ENCODE measurements at regions not wholly inside any gene's neighbourhood (a gene's known extent, or its start where the extent isn't known, plus 50 kb on each side); places are given as distances from the start of the nearest gene placed in this dataset.
"Not testable (repeated sequence)": the region's sequence is repeated elsewhere in the genome, so short reads cannot be mapped to it uniquely, and the experiment has no call there.

DNA sequence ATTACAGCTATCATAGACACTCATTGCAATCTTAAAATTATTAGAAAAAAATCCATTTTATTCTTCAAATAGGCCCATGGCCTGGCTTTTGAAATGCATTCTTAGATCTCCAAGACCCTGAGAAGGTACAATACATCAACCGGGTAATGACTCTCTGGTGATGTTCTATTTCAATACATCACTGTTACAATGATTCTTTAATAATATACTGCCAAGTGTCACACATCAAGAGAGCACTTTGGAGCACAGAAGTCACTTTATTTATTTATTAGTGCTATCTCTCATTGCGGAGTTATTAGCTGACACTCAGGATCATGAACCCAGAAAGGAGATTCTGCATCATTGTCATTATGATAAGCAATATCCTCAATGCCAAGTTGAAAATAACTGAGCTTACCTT is 748.5 kb upstream of the MBL2 start:
- no peak for DNase-seq

DNA sequence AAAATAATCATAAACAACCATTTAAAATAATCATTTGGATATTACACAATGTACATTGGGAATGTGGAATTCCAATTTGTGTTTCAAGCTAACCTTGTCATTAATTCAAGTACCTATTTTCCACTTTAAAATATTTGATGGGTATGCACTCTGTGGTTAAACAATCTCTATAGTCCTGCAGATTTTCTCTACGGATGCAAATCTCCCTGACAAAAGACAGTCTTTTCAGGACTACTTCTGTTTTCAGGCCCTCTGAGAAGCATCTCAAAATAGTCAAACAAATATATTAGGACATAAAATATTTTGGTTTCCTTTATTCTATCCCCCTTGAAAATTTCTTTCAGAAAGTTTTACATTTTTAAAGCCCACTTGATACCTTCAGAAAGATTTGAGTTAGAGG is 735.6 kb upstream of the MBL2 start:
- DNase-seq: no peak

GRCh38 chr10:53504492-53504891 is 731.9 kb upstream of the MBL2 start:
- not testable (repeated sequence) for DNase-seq

DNA sequence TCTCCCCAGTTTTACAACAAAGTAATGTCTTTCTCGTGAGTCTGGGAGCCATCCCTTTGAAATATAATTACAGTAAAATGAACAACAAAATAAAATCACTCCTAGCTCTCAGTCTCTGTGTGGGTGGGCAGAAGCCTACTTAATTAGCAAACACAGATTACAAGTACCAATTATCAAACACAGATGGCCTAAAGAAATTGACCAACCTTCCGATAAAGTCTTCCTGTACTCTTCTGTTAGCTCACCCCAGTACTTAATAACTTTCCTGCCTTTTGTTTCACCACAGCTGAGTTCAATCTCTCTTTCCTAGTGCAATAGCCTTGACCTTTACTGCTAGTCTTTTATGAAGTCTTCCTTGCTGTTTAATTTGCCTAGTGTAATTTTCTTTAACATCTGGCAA is 719.2 kb upstream of the MBL2 start:
- DNase-seq: no peak

DNA sequence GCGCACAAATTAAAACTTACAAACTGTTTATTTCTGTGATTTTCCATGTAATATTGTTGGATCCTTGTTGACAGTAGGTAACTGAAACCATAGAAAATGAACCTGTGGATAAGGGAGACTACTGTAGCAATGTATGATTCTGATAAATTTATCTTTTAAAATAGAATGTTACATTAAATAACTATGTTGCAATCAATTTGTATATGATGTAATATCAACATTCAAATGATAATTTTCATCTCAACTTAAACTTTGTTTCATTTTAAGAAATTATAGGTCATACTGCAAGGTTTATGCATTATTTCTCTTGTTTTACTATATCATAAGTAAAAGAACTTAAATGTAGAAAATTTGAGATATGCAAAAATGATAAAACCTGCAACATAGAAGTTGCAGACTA is 718.0 kb upstream of the MBL2 start:
- DNase-seq: no peak

GRCh38 chr10:53489335-53490182 is 717.0 kb upstream of the MBL2 start:
- DNase-seq: no peak

- DNase-seq: no peak
Observed at GRCh38 chr10:53487019-53487983, 714.7 kb upstream of the MBL2 start.

GRCh38 chr10:53485422-53485821 is 712.8 kb upstream of the MBL2 start:
- not testable (repeated sequence) for DNase-seq

DNA sequence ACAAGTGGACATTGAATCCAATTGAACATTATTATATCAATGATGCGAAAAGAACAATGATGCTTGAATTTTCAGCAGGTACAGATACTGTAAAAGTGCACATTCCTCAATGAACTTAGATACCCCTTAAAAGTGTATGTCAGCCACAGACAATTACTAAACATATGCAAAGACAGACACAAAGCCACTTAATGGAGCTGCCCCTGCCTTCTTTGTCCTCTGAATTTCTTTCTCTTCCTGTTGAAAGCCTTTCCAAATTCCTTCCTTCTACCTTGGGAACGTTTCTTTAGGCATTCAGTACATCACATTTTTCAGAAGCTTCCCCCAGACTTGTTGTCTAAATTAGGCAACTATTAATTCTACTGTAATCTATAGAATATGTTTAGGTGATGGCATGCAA is 706.8 kb upstream of the MBL2 start:
- DNase-seq: no peak

- DNase-seq: no peak
Observed at GRCh38 chr10:53477313-53477675, 704.7 kb upstream of the MBL2 start.

DNA sequence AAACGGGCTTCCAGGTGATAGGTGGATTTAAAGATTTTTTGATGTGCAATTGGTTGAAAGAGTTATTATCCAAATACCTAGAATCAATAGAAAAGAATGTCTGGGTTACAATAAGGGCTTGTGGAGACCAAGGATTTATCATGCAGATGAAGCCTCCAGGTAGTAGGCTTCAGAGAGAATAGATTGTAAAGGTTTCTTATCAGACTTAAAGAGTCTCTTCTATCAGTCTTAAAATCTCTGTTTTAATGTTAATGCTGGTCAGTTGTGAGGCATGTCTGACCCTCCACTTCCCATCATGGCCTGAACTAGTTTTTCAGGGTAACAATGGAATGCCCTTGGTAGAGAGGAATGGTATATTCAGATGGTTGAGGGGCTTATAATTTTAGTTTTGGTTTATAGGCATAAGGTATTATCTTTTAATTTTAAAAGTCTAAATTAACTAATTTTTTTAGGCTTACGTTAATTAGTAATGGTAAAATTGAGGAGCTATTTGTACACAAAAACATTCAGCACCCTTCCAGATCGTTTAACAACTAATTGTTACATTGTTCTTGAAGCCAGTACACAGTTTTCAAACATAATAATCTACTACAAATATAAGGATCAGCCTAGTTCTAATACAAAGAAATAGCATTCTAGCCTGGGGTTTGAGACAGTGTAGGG is 704.2 kb upstream of the MBL2 start:
- DNase-seq: no peak

DNA sequence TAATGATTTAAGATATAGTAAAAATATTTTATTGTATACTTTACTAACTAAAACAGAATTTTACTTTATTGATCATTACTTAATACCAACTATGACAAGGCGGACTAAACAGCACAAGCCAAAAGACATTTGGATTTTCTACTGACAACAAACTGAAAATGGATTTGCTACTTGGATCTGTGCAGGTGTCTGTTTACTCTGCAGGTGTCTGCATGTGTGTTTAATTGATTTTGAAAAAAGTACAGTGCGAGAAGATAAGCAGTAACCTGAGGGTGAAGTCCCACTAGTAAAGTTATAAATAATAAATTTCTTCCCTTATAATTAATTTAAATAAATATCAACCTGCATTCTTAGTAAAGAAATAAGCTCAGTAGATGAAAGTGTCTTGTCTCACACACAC is 696.8 kb upstream of the MBL2 start:
- no peak for DNase-seq

DNA sequence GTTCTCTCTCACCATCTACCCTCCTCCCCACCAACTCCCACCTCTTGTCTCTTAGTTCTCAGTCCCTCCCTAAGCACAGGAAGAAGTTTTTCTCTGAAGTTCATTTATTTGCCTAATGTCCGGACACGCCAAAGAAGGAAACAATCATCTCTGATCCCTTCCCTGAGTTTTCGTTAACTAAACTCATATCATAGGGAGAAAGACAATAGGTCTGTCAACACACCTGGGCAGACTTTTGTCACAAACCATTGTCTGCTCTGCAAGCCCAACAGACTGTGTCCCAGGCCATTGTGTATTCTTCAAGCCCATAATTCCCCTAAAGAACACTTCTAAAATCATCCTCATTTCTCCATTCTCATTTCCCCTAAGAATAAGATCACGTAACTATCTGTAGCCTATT is 691.0 kb upstream of the MBL2 start:
- no peak for DNase-seq

- DNase-seq: no peak
Observed at GRCh38 chr10:53458007-53458406, 685.4 kb upstream of the MBL2 start.

DNA sequence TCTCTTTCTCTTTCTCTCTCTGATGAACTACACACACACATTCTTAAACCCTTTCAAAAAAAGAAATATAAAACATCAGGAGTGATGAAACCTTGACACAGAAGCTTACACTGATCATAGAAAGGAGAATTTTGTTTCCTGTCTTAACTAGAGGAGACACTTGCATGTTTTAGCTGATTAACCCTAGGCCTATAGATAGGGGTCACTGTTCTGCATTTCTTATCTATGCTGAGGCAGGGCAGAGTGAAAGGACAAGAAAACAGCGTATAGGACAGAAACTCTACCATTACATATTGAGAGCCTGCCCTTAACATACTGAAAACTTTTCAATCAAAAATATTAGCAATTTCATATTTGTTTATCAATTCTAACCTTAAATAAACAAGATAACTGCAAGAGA is 680.6 kb upstream of the MBL2 start:
- DNase-seq: no peak

- no peak for DNase-seq
Observed at GRCh38 chr10:53447576-53447975, 675.0 kb upstream of the MBL2 start.

DNA sequence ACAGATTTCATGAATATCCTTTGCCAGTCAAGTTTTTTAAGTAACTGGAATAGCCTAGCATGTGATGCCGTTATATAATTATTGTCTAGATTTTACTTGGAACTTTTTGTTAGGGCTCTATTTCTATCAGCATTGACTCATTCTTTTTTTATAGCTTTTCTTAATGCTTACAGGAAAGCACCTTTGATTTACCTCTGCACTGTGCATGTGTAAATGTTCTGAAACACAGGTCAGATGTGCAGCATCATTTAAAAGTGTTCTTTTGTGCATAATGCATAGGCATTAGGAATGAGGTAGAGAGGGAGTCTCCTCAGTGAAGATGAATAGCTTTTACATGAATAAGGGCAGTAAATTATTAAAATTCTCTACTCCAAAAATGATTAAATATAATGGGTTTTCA is 669.3 kb upstream of the MBL2 start:
- DNase-seq: no peak

GRCh38 chr10:53440601-53441000 is 668.0 kb upstream of the MBL2 start:
- DNase-seq: no peak

- DNase-seq: not testable (repeated sequence)
Observed at GRCh38 chr10:53439075-53439474, 666.5 kb upstream of the MBL2 start.

GRCh38 chr10:53434413-53434812 is 661.8 kb upstream of the MBL2 start:
- no peak for DNase-seq

- no peak for DNase-seq
Observed at GRCh38 chr10:53432035-53432434, 659.5 kb upstream of the MBL2 start.

- no peak for DNase-seq
Observed at GRCh38 chr10:53430974-53431373, 658.4 kb upstream of the MBL2 start.

DNA sequence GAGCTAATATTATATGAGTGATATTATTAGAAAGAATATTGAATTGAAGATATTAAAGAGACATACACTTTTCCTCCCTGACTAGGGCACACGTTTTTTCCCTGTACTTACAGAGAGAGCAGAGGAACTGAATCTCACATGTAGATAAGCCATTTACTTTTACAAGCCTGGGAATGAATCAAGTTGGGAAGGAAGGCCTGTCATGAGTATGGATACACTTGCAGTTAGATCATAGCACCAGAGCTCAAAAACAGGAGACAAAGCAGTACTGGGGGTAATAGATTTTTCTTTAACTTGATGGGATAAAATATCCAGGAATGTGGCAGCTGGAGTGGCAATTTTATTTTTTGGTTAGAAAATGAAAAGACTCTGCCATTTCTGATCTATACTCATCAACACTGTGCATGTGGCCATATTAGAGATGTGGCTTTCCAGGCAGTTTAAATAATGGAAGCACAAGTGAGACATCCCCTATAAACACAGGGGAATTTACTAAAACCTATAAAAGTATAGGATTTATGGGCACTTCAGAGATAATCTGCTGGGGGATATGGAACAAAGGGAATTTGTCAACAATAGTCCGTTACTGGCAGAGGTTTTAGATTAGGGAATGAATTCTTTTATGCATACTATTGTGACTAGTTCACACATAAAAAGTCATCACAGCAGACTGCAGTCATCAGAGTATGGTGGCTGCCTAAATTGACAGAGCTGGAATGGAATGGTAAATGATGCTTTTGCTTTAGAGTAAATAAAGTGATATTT is 657.7 kb upstream of the MBL2 start:
- DNase-seq: no peak

Data from EL (cell line).